HEK293 (cell line): ENCODE measurements at regions not wholly inside any gene's neighbourhood (a gene's known extent, or its start where the extent isn't known, plus 50 kb on each side); places are given as distances from the start of the nearest gene placed in this dataset.

Experiments
- CTCF ChIA-PET: fragments of 350-600 bp; formaldehyde crosslinking; extraction: SDS; loops from one replicate; lab custom pipeline; 2021; ENCODE audit warnings: antibody characterized with exemption; lab: Yijun Ruan, JAX
- POLR2A ChIA-PET: fragments of 300-600 bp; formaldehyde crosslinking; extraction: SDS; loops from one replicate; lab custom pipeline; 2020; ENCODE audit warnings: antibody characterized with exemption, inconsistent platforms; lab: Yijun Ruan, JAX
- H3K27ac ChIP-seq: fragments of 200-500 bp; sonication (Bioruptor generic); 2 replicates; pipeline ENCODE4 v1.5.1; 2014; ENCODE audit warnings: low read depth, low read length, control low read depth, inconsistent platforms; ENCODE audit errors: extremely low read depth
- H3K36me3 ChIP-seq, 2 experiments: fragments of 200-500 bp in 1 of 2; sonication (Bioruptor generic) in 1 of 2; 1 replicate in 1 of 2; 2 replicates in 1 of 2; pipeline ENCODE4 v1.5.1; 2014 to 2017; ENCODE audit warnings: inconsistent platforms in 2 of 2, low read length in 2 of 2; ENCODE audit not compliant: control insufficient read depth in 2 of 2, insufficient read depth in 1 of 2
- H3K4me1 ChIP-seq: fragments of 200-500 bp; sonication (Bioruptor generic); 2 replicates; pipeline ENCODE4 v1.5.1; 2014; ENCODE audit warnings: mild to moderate bottlenecking, low read length, inconsistent platforms; ENCODE audit not compliant: control insufficient read depth, insufficient read depth
- H3K4me3 ChIP-seq: 2 replicates; pipeline ENCODE4 v1.5.1; 2011; ENCODE audit warnings: low read depth, mild to moderate bottlenecking, control low read depth, low read length, moderate library complexity
- H3K9me3 ChIP-seq: fragments of 200-500 bp; sonication (Bioruptor generic); 2 replicates; pipeline ENCODE4 v1.5.1; 2014; ENCODE audit warnings: low read depth, low read length, inconsistent platforms; ENCODE audit not compliant: control insufficient read depth, insufficient read depth
- HOXC10 ChIP-seq: sonication (generic); formaldehyde crosslinking; IDR thresholded peaks from 2 replicates; pipeline ENCODE4 v1.8.1; 2023; ENCODE audit warnings: mild to moderate bottlenecking, missing genetic modification reagents
- MEIS1 ChIP-seq: sonication (generic); formaldehyde crosslinking; IDR thresholded peaks from 2 replicates; pipeline ENCODE4 v1.8.1; 2022; ENCODE audit warnings: missing genetic modification reagents, mild to moderate bottlenecking, borderline replicate concordance
- SALL2 ChIP-seq: fragments of 450-650 bp; formaldehyde crosslinking; IDR thresholded peaks from 2 replicates; pipeline ENCODE4 v1.5.0; 2017; ENCODE audit warnings: missing biosample characterization, mild to moderate bottlenecking, missing genetic modification characterization, borderline replicate concordance
- SETDB1 ChIP-seq: IDR thresholded peaks from one replicate; pipeline ENCODE4 v1.6.1; 2017; ENCODE audit warnings: mild to moderate bottlenecking, low read length, moderate library complexity, mixed read lengths; ENCODE audit not compliant: insufficient read length
- TRIM28 ChIP-seq: IDR thresholded peaks from 2 replicates; pipeline ENCODE4 v1.6.1; 2011; ENCODE audit warnings: low read length, control low read depth, borderline replicate concordance
- ZBTB11 ChIP-seq: fragments of 450-650 bp; formaldehyde crosslinking; conservative IDR thresholded peaks from 2 replicates; pipeline ENCODE4 v1.5.1; 2016; ENCODE audit warnings: low read depth, missing biosample characterization, missing genetic modification characterization
- ZNF157 ChIP-seq: fragments of 450-650 bp; formaldehyde crosslinking; IDR thresholded peaks from 2 replicates; pipeline ENCODE4 v1.5.1; 2016; ENCODE audit warnings: missing biosample characterization, missing genetic modification characterization
- ZNF221 ChIP-seq: fragments of 450-650 bp; formaldehyde crosslinking; IDR thresholded peaks from 2 replicates; pipeline ENCODE4 v1.5.1; 2017; ENCODE audit warnings: missing biosample characterization, missing genetic modification characterization, borderline replicate concordance
- ZNF280D ChIP-seq: fragments of 450-650 bp; formaldehyde crosslinking; IDR thresholded peaks from 2 replicates; pipeline ENCODE4 v1.5.1; 2016; ENCODE audit warnings: missing biosample characterization, missing genetic modification characterization
- ZNF292 ChIP-seq: fragments of 450-650 bp; formaldehyde crosslinking; IDR thresholded peaks from 2 replicates; pipeline ENCODE4 v1.5.1; 2016; ENCODE audit warnings: low read depth, missing biosample characterization, missing genetic modification characterization, borderline replicate concordance
- ZNF394 ChIP-seq: fragments of 450-650 bp; formaldehyde crosslinking; IDR thresholded peaks from 2 replicates; pipeline ENCODE4 v1.5.1; 2016; ENCODE audit warnings: missing biosample characterization, missing genetic modification characterization, mild to moderate bottlenecking, moderate library complexity, borderline replicate concordance
- ZNF510 ChIP-seq: fragments of 450-650 bp; formaldehyde crosslinking; IDR thresholded peaks from 2 replicates; pipeline ENCODE4 v1.5.1; 2018; ENCODE audit warnings: mild to moderate bottlenecking, missing genetic modification characterization, missing biosample characterization; ENCODE audit not compliant: insufficient replicate concordance
- ZNF585B ChIP-seq: fragments of 450-650 bp; formaldehyde crosslinking; IDR thresholded peaks from 2 replicates; pipeline ENCODE4 v1.5.1; 2016; ENCODE audit warnings: missing biosample characterization, missing genetic modification characterization
- ZNF677 ChIP-seq: fragments of 450-650 bp; IDR thresholded peaks from 2 replicates; pipeline ENCODE4 v1.5.0; 2018; ENCODE audit warnings: missing biosample characterization, mild to moderate bottlenecking, missing genetic modification characterization, moderate library complexity
- ZNF747 ChIP-seq: fragments of 450-650 bp; formaldehyde crosslinking; IDR thresholded peaks from 2 replicates; pipeline ENCODE4 v1.5.1; 2016; ENCODE audit warnings: missing biosample characterization, missing genetic modification characterization
- ZNF830 ChIP-seq: fragments of 450-650 bp; IDR thresholded peaks from 2 replicates; pipeline ENCODE4 v1.5.0; 2018; ENCODE audit warnings: missing biosample characterization, missing genetic modification characterization, low read depth, mild to moderate bottlenecking, moderate library complexity
- ZSCAN30 ChIP-seq: fragments of 450-650 bp; IDR thresholded peaks from 2 replicates; pipeline ENCODE4 v1.5.1; 2018; ENCODE audit warnings: missing biosample characterization, mild to moderate bottlenecking, missing genetic modification characterization, moderate library complexity
- TF ChIP-seq, protein P1 (sequence below): fragments of 450-650 bp; formaldehyde crosslinking; IDR thresholded peaks from 2 replicates; pipeline ENCODE4 v1.5.1; 2016; ENCODE audit warnings: missing biosample characterization, missing genetic modification characterization

DNA sequence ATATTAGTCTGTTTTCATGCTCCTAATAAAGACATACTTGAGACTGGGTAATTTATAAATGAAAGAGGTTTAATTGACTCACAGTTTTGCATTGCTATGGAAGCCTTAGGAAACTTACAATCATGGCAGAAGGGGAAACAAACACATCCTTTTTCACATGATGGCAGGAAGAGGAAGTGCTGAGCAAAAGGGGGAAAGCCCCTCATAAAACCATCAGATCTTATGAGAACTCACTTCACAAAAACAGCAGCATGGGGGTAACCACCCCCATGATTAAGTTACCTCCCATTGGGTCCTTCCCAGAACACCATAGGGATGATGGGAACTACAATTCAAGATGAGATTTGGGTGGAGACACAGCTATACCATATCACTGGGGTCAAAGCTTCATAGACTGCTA lies 254.2 kb downstream of the ERMARD start:
- no peak for TF ChIP-seq ZNF157 (tag by site-specific recombination)
- no peak for TF ChIP-seq ZNF830 (tag by site-specific recombination)
- TF ChIP-seq ZNF394 (tag by site-specific recombination) = no peak
- no peak for TF ChIP-seq ZNF221 (tag by site-specific recombination)
- TF ChIP-seq HOXC10 (CRISPR knock-in tag) = no peak
- TF ChIP-seq ZNF292 (tag by site-specific recombination) = no peak
- no peak for TF ChIP-seq ZBTB11 (tag by site-specific recombination)
- no peak for TF ChIP-seq MEIS1 (CRISPR knock-in tag)
- no peaks in the 10 kb centered on the region for H3K9me3 ChIP-seq
- no peak overlapping the region for H3K4me3 ChIP-seq
- H3K36me3 ChIP-seq = no peaks in the 10 kb centered on the region
- POLR2A ChIA-PET = no interaction called here
- no peaks in the 10 kb centered on the region for H3K4me1 ChIP-seq
- CTCF ChIA-PET = no interaction called here
- H3K27ac ChIP-seq = no peak overlapping the region

DNA sequence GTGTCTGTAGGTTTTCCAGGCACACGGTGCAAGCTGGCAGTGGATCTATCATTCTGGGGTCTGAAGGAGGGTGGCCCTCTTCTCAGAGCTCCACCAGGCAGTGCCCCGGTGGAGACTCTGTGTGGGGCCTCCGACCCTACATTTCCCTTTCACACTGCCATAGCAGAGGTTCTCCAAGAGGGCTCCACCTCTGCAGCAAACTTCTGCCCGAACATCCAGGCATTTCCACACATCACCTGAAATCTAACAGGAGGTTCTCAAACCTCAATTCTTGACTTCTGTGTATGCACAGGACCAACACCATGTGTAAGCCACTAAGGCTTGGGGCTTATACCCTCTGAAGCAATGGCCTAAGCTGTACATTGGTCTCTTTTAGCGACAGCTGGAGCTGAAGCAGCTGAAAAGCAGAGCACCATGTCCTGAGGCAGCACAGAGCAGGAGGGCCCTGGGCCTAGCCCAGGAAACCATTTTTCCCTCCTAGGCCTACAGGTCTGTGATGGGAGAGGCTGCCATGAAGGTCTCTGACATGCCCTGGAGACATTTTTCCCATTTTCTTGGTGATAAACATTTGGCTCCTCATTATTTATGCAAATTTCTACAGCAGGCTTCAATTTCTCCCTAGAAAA lies 253.3 kb downstream of the ERMARD start:
- TF ChIP-seq ZSCAN30 (tag by site-specific recombination) (no peak), ZNF677 (tag by site-specific recombination) (no peak), ZNF747 (tag by site-specific recombination) (no peak), ZNF510 (tag by site-specific recombination) (no peak), SETDB1 (peak; percentile 97), ZNF280D (0 out of 2 replicates have a peak, but pooled peaks have one; percentile 27), ZNF585B (peak; percentile 70), TRIM28 (peak; percentile 68; the same call in 1 of the 2 replicates), SALL2 (tag by site-specific recombination) (no peak)
- TF ChIP-seq, protein P1, sequence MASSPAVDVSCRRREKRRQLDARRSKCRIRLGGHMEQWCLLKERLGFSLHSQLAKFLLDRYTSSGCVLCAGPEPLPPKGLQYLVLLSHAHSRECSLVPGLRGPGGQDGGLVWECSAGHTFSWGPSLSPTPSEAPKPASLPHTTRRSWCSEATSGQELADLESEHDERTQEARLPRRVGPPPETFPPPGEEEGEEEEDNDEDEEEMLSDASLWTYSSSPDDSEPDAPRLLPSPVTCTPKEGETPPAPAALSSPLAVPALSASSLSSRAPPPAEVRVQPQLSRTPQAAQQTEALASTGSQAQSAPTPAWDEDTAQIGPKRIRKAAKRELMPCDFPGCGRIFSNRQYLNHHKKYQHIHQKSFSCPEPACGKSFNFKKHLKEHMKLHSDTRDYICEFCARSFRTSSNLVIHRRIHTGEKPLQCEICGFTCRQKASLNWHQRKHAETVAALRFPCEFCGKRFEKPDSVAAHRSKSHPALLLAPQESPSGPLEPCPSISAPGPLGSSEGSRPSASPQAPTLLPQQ (tag by site-specific recombination) = no peak
- no peaks in the 10 kb centered on the region for H3K36me3 ChIP-seq
- CTCF ChIA-PET = interaction anchor here (0.7 kb wide), 1 partner anchor 174 kb away, joined by 4 read pairs; no protein-coding TSS in a partner anchor

More for the DNA sequence above, 253.3 kb downstream of the ERMARD start:
- Histone ChIP-seq H3K4me3 (no peak overlapping the region), H3K27ac (no peak overlapping the region), H3K4me1 (no peaks in the 10 kb centered on the region), H3K9me3 (no peaks in the 10 kb centered on the region)
- POLR2A ChIA-PET = no interaction called here
